Suprapubic skin (tissue), 4 donors: ENCODE measurements at regions not wholly inside any gene's neighbourhood (a gene's known extent, or its start where the extent isn't known, plus 50 kb on each side); places are given as distances from the start of the nearest gene placed in this dataset.

Experiments used
- DNase-seq, 2 donors: peaks; one replicate each; pipeline ENCODE4 v3.0.0-alpha.2; 2019; ENCODE audit warnings: low spot score in 2 of 2
- H3K27ac ChIP-seq: fragments of 200-600 bp; sonication (generic); one replicate; pipeline ENCODE4 v1.5.1; 2019
- H3K27me3 ChIP-seq: fragments of 200-600 bp; sonication (generic); one replicate; pipeline ENCODE4 v1.5.1; 2019
- H3K36me3 ChIP-seq: fragments of 200-600 bp; sonication (generic); one replicate; pipeline ENCODE4 v1.5.1; 2019
- H3K4me1 ChIP-seq: fragments of 200-600 bp; sonication (generic); one replicate; pipeline ENCODE4 v1.5.1; 2019
- H3K4me3 ChIP-seq: fragments of 200-600 bp; sonication (generic); one replicate; pipeline ENCODE4 v1.5.1; 2019; ENCODE audit warnings: mild to moderate bottlenecking
- H3K9me3 ChIP-seq: fragments of 200-600 bp; sonication (generic); one replicate; pipeline ENCODE4 v1.5.1; 2019
- CTCF ChIP-seq, 2 donors: fragments of 200-600 bp in 1 of 2; fragments of 450-650 bp in 1 of 2; sonication (generic) in 1 of 2; IDR thresholded peaks; one replicate each; pipeline ENCODE4 v1.5.1; 2016 to 2019; ENCODE audit warnings: antibody characterized with exemption in 2 of 2, mild to moderate bottlenecking in 1 of 2, moderate library complexity in 1 of 2
- EP300 ChIP-seq: sonication (generic); formaldehyde crosslinking; IDR thresholded peaks from one replicate; pipeline ENCODE4 v1.6.1; 2017; ENCODE audit warnings: antibody characterized with exemption
- POLR2A ChIP-seq, 2 donors: fragments of 450-650 bp; IDR thresholded peaks; one replicate each; pipeline ENCODE4 v1.6.1; 2017; ENCODE audit warnings: antibody characterized with exemption in 2 of 2, mild to moderate bottlenecking in 2 of 2, moderate library complexity in 2 of 2
- POLR2AphosphoS5 ChIP-seq, 3 donors: sonication (generic); formaldehyde crosslinking; IDR thresholded peaks; one replicate each; pipeline ENCODE4 v1.6.1; 2017; ENCODE audit warnings: antibody characterized with exemption in 3 of 3
- WGBS: methylation state at CpG from one replicate; pipeline ENCODE4 v1.1.5; 2018; 5-methylcytosine and 5-hydroxymethylcytosine counted together

- no peaks in the 10 kb centered on the region for H3K4me1 ChIP-seq
- 33% methylated on average over 2 of the region's 2 CpGs for WGBS
- H3K36me3 ChIP-seq = no peaks in the 10 kb centered on the region
- TF ChIP-seq EP300 (no peak), POLR2A (IDR thresholded peaks at IDR 0.05) (no peak)
- DNase-seq = no peak
- no peak overlapping the region for H3K4me3 ChIP-seq
- H3K27ac ChIP-seq = no peak overlapping the region
- no peaks in the 10 kb centered on the region for H3K27me3 ChIP-seq
- peaks cover 1% of the 10 kb centered on the region for H3K9me3 ChIP-seq
These were observed 361.6 kb downstream of the YTHDC2 start for GRCh38 chr5:113875096-113875495.

- WGBS = 77% methylated on average over 4 of the region's 4 CpGs
- Histone ChIP-seq H3K9me3 (no peaks in the 10 kb centered on the region), H3K27me3 (no peaks in the 10 kb centered on the region), H3K27ac (no peak overlapping the region), H3K4me1 (no peaks in the 10 kb centered on the region), H3K36me3 (no peaks in the 10 kb centered on the region), H3K4me3 (no peak overlapping the region)
- TF ChIP-seq CTCF (IDR thresholded peaks at IDR 0.05) = no peak
- no peak for TF ChIP-seq EP300
- DNase-seq = no peak
These were observed 378.0 kb downstream of the YTHDC2 start for GRCh38 chr5:113891491-113891890.

- H3K4me1 ChIP-seq = no peaks in the 10 kb centered on the region
- no peaks in the 10 kb centered on the region for H3K27me3 ChIP-seq
- DNase-seq = no peak
- H3K9me3 ChIP-seq = no peaks in the 10 kb centered on the region
- 62% methylated on average over 3 of the region's 3 CpGs for WGBS
- TF ChIP-seq POLR2AphosphoS5 (IDR thresholded peaks at IDR 0.05) (no peak), CTCF (IDR thresholded peaks at IDR 0.05) (no peak), POLR2A (IDR thresholded peaks at IDR 0.05) (no peak), EP300 (no peak)
- H3K36me3 ChIP-seq = no peaks in the 10 kb centered on the region
- H3K4me3 ChIP-seq = no peak overlapping the region
- no peak overlapping the region for H3K27ac ChIP-seq
These were observed 383.3 kb downstream of the YTHDC2 start for GRCh38 chr5:113896789-113897188.

GRCh38 chr5:113897748-113898147 lies 384.3 kb downstream of the YTHDC2 start:
- no peak for TF ChIP-seq EP300
- TF ChIP-seq CTCF (IDR thresholded peaks at IDR 0.05) = no peak
- no peak for TF ChIP-seq POLR2AphosphoS5 (IDR thresholded peaks at IDR 0.05)
- WGBS = 76% methylated on average over 5 of the region's 5 CpGs
- Histone ChIP-seq H3K36me3 (no peaks in the 10 kb centered on the region), H3K27me3 (no peaks in the 10 kb centered on the region), H3K9me3 (no peaks in the 10 kb centered on the region), H3K4me3 (no peak overlapping the region), H3K4me1 (no peaks in the 10 kb centered on the region), H3K27ac (no peak overlapping the region)
- no peak for DNase-seq

- Histone ChIP-seq H3K9me3 (no peaks in the 10 kb centered on the region), H3K36me3 (no peaks in the 10 kb centered on the region), H3K27ac (no peak overlapping the region), H3K27me3 (no peaks in the 10 kb centered on the region), H3K4me1 (no peaks in the 10 kb centered on the region), H3K4me3 (no peak overlapping the region)
- DNase-seq = no peak
- TF ChIP-seq POLR2A (IDR thresholded peaks at IDR 0.05) (no peak), CTCF (IDR thresholded peaks at IDR 0.05) (no peak), POLR2AphosphoS5 (IDR thresholded peaks at IDR 0.05) (no peak), EP300 (no peak)
These were observed 386.6 kb downstream of the YTHDC2 start for GRCh38 chr5:113900141-113900540.

- H3K4me3 ChIP-seq = no peak overlapping the region
- 52% methylated on average over 3 of the region's 3 CpGs for WGBS
- H3K4me1 ChIP-seq = no peaks in the 10 kb centered on the region
- no peak overlapping the region for H3K27ac ChIP-seq
- no peaks in the 10 kb centered on the region for H3K36me3 ChIP-seq
- H3K27me3 ChIP-seq = no peaks in the 10 kb centered on the region
- TF ChIP-seq CTCF (IDR thresholded peaks at IDR 0.05) (no peak), POLR2A (IDR thresholded peaks at IDR 0.05) (no peak), POLR2AphosphoS5 (IDR thresholded peaks at IDR 0.05) (no peak)
- H3K9me3 ChIP-seq = no peaks in the 10 kb centered on the region
- no peak for DNase-seq
These were observed 387.3 kb downstream of the YTHDC2 start for GRCh38 chr5:113900816-113901215.
